ENCODE measurements at regions not wholly inside any gene's neighbourhood (a gene's known extent, or its start where the extent isn't known, plus 50 kb on each side); places are given as distances from the start of the nearest gene placed in this dataset.
"Not testable (repeated sequence)": the region's sequence is repeated elsewhere in the genome, so short reads cannot be mapped to it uniquely, and the experiment has no call there.

- no peak for DNase-seq
Measured at GRCh38 chr12:89833337-89834252, 125.0 kb upstream of the ATP2B1 start.

GRCh38 chr12:89832336-89832735, 123.7 kb upstream of the ATP2B1 start:
- DNase-seq, result no peak

- DNase-seq, result no peak
Measured at GRCh38 chr12:89831310-89832095, 122.9 kb upstream of the ATP2B1 start.

DNA sequence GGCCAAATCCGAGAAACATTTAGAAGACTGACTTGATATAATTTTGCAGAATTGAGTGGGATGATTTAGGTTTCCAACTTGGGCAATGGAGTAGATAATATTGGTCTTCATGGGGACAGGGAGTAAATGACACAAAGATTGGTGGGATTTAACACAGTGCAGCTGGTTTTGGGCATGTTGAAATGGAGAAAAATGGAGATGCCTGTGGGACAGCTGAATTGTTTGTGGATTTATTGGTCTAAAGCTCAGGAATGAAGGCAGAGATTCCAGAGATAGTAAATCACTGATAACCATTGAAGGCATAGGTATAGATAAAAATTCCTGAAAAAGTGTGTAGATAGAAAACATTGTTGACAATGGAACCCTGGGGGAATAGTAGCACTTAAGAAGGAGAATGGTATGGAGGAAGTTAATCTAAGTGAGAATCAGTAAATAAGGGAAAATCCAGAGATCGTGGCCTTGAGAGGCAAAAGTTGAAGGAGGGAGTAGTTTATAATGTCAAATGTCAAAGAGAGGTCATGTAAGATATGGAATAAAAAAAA, 120.9 kb upstream of the ATP2B1 start:
- DNase-seq, result no peak

DNA sequence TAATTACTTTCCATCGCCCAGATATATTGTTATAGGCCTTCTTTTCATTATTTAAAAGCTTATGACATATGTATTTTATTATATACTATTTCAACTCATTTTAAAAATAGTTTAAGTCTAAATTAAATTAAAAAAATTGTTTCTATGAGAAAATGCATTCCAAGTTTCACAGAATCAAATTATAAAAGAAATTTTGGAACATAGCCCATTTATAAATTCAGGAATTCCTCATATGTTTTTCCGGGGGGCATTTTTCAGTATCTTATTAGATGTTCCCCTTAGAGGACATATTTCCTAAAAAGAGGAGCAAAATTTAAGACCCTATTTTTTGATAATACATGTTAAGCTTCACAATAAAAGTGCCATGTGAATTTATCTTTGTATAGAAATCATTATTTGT, 119.9 kb upstream of the ATP2B1 start:
- DNase-seq, result no peak

- DNase-seq, result no peak
Measured at GRCh38 chr12:89827592-89827991, 119.0 kb upstream of the ATP2B1 start.

DNA sequence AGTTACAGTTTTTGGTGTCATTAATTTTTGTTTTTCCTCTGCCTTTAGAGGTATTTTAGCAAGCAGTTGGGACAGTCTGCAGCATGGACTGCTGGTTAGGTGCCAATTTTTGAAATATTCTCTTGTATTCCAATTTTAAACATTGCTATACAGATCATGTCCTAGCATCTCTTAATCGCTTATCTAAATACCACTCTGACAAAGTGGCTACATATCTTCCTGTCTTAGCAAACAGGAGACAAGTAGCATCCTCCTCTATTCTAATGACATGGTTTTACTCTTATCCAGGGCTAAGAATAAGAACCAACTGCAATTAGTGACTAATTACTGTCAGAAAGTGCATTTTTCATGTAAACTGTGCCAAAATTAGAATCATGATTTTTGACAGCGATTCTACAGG, 117.8 kb upstream of the ATP2B1 start:
- DNase-seq, result no peak

GRCh38 chr12:89825591-89826449, 117.2 kb upstream of the ATP2B1 start:
- no peak for DNase-seq

- DNase-seq, result no peak
Measured at GRCh38 chr12:89824822-89825221, 116.2 kb upstream of the ATP2B1 start.

GRCh38 chr12:89822992-89823391, 114.4 kb upstream of the ATP2B1 start:
- not testable (repeated sequence) for DNase-seq

GRCh38 chr12:89821896-89822295, 113.3 kb upstream of the ATP2B1 start:
- no peak for DNase-seq

DNA sequence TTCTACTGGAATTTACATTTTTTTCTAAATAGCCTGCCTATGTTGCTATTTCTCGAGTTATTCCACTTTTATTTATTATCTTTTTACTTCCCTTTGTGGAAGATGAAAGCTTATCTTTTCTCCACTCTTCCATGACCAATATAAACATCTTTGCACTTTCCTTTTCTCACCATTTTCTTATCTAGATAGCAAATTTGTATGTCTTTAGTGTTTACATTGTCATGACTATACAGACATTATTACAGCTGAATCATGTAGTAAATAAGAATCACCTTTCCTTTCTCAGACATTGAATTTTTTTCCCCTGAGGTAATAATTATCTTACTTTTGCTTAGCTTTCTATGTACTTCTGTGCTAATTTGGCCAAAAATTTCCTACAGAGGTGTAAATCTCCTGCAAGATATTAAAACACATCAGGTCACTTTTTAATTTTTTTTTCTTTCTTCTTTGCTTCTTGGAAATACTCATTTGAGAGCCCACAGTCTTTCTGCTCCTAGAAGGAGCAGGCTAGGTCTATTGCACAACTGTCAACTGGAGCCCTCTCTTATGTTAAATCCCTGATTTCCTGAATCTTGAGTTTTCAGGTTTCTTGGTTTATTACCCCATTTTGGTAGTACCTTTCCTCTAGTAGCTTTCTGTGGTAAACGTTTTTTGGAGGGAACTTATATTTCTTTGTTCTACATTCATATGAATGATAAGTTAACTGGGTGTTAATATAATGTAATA, 109.0 kb upstream of the ATP2B1 start:
- no peak for DNase-seq

DNA sequence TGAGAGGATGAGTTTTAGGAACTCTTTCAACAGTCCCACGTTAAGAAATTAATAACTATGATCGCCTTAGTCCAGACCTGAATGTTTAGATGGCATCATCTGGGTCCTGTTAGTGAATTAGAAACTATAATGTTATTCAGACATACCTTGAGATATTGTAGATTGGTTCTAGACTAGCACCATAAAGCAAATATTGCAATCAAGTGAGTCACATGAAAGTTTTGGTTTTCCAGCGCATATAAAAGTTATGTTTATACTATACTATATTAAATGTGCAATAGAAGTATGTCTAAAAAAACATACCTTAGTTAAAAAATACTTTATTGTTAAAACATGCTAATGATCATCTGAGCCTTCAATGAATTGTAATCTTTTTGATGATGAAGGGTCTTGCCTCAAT, 106.6 kb upstream of the ATP2B1 start:
- DNase-seq, result no peak

- no peak for DNase-seq
Measured at GRCh38 chr12:89803412-89803811, 94.8 kb upstream of the ATP2B1 start.

- no peak for DNase-seq
Measured at GRCh38 chr12:89801284-89801683, 92.6 kb upstream of the ATP2B1 start.

GRCh38 chr12:89800435-89800834, 91.8 kb upstream of the ATP2B1 start:
- no peak for DNase-seq

GRCh38 chr12:89799316-89799715, 90.7 kb upstream of the ATP2B1 start:
- no peak for DNase-seq

DNA sequence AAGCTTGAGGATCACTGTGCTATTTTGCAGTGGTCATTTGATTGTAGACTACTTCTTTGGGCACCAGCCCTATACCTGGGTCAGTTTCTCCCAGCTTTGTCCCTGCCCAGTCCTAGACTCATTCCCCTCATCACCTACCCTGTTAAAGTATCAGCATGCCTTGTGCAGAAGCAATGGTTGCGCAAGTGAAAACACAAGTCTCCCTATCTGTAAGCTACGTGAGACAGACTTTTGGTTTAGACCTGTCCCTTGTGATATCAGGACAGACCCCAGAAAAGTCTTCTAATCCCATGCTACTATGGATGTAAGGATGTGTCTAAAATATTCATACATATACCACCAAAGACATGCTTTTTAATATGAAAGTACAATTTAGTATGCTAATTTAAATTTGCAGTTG, 88.8 kb upstream of the ATP2B1 start:
- no peak for DNase-seq

DNA sequence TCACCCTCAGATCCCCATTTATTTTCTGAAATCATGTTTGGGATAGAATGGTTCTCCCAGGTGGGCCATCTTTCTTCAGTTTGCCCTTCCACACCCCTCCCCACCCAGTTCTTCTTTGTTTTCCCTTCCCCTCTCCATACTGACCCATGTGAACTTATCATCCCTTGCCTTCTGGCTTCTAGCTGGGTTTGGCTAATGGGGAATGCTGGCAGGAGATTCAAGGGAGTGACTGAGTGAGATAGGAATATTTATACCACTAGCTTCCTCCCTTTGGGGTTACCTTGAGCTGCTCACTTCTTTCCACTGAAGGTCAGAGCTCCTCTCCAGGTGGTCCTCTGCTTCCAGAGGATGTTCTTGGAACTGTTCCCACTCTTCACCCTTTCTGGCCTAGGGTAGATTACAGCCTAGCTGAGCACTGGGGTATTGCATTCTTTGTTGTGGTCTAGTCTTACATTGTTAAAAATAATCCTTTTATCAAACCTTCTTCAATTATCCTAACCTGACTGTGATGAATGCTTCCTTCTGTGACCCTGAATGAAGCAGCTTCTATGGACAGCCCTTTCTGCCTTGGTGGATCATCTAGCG, 88.3 kb upstream of the ATP2B1 start:
- no peak for DNase-seq

- no peak for DNase-seq
Measured at GRCh38 chr12:89793946-89794345, 85.3 kb upstream of the ATP2B1 start.

DNA sequence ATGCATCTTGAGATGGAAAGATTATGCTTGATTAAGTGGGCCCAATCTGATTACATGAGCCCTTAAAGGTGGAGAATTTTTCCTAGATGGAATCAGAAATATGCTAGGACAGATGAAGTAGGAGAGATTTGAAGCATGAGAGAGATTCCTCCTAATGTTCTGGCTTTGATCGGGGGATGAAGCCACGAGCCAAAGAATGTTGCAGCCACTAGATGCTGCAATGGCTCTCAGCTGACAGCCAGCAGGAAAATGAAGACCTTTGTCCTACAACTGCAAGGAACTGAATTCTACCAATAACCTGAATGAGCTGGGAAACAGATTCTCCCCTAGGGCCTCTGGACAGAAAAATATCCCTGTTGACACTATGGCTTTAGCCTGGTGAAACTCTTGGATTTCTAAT, 82.6 kb upstream of the ATP2B1 start:
- no peak for DNase-seq

DNA sequence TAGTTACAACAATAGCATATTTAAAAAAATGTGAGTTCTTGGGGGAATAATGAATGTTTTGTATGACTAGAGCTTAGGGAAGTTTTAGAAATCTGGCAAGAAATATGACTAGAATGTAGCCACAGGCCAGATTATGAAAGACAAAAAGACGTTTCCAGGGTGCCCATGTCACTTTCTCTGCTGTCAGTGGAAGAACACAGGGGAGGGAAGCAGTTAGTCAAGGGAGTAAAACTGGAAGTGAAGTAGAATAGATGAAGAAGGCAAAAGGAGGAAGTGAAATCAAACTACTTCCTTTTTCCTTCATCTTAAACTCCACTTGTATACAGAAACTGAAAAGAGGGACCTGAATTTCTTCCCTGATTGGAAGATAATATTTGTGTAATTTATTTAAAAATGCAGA, 81.2 kb upstream of the ATP2B1 start:
- no peak for DNase-seq
